HG03060 (cell line): ENCODE measurements at regions not wholly inside any gene's neighbourhood (a gene's known extent, or its start where the extent isn't known, plus 50 kb on each side); places are given as distances from the start of the nearest gene placed in this dataset.
"Not testable (repeated sequence)": the region's sequence is repeated elsewhere in the genome, so short reads cannot be mapped to it uniquely, and the experiment has no call there.

Experiments
- ATAC-seq: cut with Tn5 transposase; IDR thresholded peaks from one replicate; pipeline ENCODE4 v1.9.1; 2021; ENCODE audit warnings: low read depth, moderate number of reproducible peaks; ENCODE audit not compliant: unreplicated experiment

DNA sequence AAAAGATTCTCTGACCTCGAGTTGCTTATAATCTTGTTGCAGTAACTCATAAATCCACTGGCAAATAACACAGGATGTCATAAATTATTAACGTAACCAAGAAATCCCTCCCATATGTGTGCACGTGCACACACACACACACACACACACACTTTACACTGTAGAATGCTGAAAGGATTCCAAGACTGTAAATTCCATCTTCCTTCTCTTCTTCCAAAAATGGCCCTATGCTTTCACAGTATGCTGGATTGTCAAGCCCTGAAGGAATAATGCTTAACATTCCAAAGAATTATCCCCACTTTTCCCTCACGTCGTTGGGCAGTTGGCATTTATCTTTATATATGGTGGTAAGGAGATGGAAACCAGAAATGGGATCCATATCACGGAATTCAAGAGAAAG, 117.5 kb upstream of the CRIM1 start:
- ATAC-seq, result no peak

- no peak for ATAC-seq
Measured at GRCh38 chr2:36235882-36236281, 119.7 kb upstream of the CRIM1 start.

DNA sequence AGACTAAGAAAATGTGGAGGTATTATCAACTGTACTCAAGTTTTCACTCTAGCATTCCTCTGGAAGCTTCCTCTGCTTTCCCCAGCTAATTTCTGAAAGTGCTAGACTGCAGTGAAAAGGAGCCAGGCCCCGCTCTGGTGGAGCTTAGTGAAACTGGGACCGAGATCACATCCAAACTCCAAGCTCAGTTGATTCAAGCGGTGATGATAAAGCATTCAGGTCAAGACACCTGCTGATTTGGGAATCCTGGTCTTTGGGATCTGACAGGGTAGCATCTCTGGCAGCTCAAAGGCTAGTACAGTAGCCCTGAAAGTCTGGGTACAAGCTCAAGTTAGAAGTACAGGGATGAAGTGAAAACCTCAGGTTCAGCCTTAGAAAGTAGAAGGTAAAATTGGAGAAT, 120.2 kb upstream of the CRIM1 start:
- ATAC-seq, result no peak

DNA sequence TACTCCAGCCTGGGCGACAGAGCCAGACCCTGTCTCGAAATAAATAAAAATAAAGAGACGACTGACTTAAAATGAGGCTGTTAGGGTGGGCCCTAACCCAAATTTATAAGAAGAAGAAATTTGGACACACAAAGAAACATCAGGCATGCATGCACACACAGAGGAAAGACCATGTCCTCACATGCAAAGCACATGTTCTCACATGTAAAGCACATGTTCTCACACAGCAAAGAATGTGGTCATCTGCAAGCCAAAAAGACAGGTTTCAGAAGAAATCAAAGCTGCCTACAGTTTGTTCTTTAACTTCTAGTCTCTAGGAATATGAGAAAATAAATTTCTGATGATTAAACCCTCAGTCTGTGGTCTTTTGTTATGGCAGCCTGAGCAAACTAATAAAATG, 132.3 kb upstream of the CRIM1 start:
- ATAC-seq, result no peak

GRCh38 chr2:36222485-36222884, 133.1 kb upstream of the CRIM1 start:
- ATAC-seq, result no peak

DNA sequence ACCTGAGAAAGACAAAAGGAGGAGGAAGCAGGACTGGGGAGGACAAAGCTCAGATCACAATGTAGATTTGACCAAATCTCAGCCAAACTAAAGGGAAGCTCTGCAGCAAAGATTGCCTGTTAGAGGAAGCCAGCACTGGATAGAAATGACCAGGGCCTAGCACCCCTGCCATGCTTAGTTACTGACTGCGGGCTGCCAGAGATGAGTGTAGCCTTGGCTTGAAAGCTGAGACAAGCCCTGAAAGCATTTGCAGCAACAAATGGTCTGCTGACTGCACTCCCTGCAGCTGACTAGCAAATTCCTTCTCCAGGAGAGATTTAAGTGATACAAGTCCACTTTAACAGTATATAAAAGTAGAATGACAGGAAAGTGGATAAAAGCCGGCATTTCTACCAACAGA, 140.9 kb upstream of the CRIM1 start:
- no peak for ATAC-seq

DNA sequence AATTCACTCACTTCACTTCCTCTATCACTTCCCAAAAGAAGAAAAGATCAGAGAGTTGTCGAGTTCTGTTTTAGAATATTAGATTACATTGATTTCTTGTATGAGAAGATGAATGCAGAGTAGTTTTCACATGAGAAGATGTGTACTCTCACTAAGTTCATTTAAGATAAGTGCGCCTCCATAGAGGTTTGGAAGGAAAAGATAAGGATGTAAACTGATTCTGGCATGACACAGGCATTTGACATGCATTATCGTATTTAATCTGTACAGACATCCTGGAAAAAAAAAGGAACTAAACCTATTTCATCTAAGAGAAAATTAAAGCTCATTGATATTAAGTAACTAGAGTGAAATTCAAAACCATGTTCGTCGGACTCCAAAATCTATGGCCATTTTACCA, 152.2 kb upstream of the CRIM1 start:
- ATAC-seq, result no peak

GRCh38 chr2:36197181-36197971, 158.2 kb upstream of the CRIM1 start:
- ATAC-seq, result no peak

- ATAC-seq, result no peak
Measured at GRCh38 chr2:36193680-36194079, 161.9 kb upstream of the CRIM1 start.

- no peak for ATAC-seq
Measured at GRCh38 chr2:36192983-36193382, 162.6 kb upstream of the CRIM1 start.

GRCh38 chr2:36190097-36190496, 165.5 kb upstream of the CRIM1 start:
- ATAC-seq, result no peak

- no peak for ATAC-seq
Measured at GRCh38 chr2:36185624-36186023, 170.0 kb upstream of the CRIM1 start.

- no peak for ATAC-seq
Measured at GRCh38 chr2:36184848-36185247, 170.7 kb upstream of the CRIM1 start.

GRCh38 chr2:36180789-36181482, 174.6 kb upstream of the CRIM1 start:
- not testable (repeated sequence) for ATAC-seq

DNA sequence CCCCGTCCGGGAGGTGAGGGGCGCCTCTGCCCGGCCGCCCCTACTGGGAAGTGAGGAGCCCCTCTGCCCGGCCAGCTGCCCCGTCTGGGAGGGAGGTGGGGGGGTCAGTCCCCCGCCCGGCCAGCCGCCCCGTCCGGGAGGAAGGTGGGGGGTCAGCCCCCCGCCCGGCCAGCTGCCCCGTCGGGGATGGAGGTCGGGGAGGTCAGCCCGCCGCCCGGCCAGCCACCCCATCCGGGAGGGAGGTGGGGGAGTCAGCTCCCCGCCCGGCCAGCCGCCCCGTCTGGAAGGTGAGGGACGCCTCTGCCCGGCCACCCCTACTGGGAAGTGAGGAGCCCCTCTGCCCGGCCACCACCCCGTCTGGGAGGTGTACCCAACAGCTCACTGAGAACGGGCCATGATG, 175.3 kb upstream of the CRIM1 start:
- ATAC-seq, result not testable (repeated sequence)

- ATAC-seq, result not testable (repeated sequence)
Measured at GRCh38 chr2:36179668-36180269, 175.8 kb upstream of the CRIM1 start.

- no peak for ATAC-seq
Measured at GRCh38 chr2:36178384-36178783, 177.2 kb upstream of the CRIM1 start.

DNA sequence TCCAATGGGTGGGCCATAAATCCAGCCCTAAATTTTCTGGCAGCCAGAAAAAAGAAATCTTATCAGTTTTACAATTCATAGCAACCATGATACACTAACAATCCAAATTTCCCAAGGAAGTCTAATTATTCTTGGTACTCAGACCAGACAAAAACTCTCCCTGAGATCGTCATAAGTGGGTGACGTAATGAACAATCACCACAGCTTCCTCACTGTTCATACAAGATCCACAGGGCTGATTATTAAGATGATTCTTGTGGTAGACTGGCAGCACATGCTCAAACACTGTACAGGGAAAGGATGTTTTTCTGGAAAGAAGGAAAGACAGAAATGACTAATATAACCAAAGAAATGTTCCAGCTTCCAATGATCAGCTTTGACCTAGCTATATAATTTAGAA, 178.3 kb upstream of the CRIM1 start:
- ATAC-seq, result no peak

GRCh38 chr2:36174920-36175319, 180.7 kb upstream of the CRIM1 start:
- ATAC-seq, result no peak

- ATAC-seq, result no peak
Measured at GRCh38 chr2:36173760-36174404, 181.7 kb upstream of the CRIM1 start.

DNA sequence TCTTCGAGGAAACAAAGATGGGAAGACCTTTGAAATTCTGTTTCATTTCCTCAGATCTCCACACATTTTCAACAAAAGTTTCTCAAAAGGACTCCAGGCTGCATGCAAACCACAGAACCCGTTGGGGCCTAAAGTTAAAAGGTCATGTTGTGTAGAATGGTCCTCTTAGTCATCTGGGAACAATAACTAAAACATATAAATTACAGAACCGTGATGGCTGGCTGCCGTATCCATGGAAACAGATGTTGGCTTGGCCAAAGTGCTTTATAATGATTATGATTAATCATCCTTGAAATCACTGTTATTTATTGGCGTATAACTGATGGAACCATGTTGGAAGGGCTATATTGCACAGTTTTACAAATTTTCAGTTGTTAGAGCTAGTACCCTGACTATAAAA, 182.8 kb upstream of the CRIM1 start:
- ATAC-seq, result no peak
